ENCODE measurements at regions not wholly inside any gene's neighbourhood (a gene's known extent, or its start where the extent isn't known, plus 50 kb on each side); places are given as distances from the start of the nearest gene placed in this dataset.
A peak's percentile ranks its signal among the peaks of the same experiment; 100 is the strongest.
"Not testable (repeated sequence)": the region's sequence is repeated elsewhere in the genome, so short reads cannot be mapped to it uniquely, and the experiment has no call there.

DNA sequence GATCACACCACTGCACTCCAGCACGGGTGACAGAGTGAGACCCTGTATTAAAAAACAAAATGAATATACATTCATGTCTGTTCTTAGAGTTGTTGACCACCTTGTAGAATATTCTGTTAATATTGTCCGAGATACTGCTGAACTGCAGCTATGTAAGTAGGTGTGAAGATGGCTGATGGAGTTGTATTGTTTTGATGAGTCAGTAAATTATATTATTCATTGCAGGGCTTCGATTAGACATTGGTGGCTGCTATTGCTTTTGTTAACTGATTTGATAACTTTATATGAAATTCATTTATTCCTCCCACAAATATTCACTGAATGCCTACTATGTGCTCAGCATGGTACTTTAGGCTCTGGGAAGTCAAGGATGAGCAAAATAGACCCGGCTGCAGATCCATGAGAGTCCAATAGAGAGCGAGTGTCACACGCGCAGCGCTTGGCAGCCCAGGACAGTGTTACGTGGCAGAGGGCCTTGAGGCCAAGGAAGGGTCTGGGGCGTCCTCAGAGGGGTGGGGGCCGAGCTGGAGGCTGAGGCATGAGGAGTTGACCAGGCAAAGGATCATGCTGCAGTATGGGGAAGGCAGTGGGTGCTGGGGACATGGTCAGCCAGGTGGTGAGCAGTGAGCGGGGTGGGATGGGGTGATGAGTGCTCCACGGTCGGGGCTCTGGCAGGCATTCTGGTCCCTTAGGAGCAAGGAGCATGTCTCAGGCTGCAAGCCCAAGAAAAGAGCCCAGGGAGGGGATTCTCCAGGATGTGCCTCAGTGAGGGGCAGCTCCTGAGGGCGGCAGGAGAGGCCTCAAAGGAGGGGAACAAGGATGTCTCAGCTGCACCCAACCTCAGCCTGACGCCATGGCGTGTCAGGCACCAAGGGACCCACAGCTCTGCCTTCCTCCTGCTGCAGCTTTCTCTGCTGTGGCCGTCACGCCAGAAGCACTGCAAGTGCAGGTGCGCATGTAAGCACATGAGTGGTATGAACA is 243.5 kb downstream of the GADD45G start:
- DNase-seq: no peak

DNA sequence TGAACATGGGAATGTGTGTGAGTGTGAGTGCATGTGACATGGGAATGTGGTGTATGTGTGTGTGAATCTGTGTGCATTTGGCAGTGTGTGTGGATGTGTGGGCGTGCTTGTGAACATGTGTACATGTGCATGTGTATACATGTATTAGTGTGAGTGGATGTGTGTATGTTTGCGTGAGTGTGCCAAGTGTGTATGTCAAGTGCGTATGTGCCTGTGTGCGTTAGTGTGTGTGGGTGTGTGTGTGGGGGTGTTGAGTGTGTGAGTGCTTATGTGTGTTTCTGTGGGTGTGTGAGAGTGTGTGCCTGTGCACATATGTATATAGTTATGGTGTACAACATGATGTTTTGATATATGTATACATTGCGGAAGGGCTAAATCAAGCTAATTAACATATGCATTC is 244.3 kb downstream of the GADD45G start:
- no peak for DNase-seq

DNA sequence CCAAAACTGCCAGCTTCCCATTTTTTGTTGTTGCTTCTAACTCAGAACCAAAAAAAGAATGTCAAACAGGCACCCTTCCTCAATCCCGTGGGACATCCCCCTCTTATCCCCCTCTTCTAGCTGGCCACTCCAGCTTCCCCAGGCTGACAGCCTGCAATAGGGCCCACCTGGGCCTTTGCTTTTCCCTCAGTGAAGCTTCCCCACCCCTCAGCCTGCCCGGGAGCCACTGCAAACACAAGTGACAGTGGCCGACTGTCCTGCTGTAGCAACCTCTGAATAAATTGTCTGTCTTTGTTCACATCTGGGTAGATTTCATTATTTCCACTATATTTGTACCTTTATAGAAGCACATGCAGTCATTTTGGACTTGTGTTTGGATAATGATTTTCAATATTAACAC is 245.3 kb downstream of the GADD45G start:
- DNase-seq: no peak

DNA sequence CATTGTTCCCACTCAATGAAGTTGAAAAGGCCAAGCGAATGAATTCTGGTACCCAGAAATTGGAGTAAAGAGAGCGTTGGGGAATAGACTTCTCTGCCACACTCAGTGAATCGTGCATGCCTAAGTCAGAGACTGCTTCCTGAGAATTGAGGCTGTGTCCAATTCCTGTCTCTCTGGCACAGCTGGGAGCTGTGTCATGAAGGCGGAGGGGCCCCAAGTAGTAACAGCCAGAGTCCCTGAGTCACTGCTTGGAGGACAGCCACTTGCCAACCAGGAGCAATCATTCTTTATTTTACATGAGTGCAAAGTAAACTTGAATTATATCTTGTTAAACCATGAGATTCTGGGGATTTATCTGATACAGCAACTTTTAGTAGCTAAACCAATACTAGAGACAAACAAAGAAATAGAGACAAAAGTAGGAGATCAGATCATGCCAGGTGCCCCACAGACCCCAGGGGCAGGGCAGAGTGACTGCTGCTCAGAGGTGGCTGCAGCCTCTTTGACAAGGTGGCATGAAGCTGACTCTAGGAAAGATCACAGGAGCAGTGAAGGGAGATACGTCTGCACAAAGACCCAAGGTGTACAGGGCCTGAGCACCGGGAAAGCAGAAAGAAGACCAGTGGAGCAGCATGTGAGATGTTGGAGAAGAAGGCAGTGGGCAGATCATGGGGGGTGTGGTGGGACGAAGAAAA is 246.0 kb downstream of the GADD45G start:
- DNase-seq: peak; percentile 28

DNA sequence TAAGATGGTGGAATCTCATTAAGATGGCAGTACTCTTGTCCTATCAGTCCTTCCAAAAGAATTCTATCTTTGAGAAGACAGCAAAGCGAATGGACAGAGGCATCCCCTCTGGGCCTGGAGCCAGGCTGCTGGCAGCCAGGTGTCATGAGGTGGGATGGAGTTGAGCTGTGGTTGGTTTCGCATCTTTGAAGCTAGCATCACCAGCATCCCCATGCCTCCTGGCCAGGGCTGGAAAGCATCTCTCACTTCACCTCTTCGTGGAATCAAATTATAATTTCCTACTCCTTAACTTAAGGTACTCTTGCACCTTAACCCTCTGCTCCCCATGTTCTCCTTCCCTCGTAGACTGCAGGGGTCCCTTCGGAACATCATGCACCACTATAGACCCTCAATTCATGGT is 248.3 kb downstream of the GADD45G start:
- DNase-seq: no peak

DNA sequence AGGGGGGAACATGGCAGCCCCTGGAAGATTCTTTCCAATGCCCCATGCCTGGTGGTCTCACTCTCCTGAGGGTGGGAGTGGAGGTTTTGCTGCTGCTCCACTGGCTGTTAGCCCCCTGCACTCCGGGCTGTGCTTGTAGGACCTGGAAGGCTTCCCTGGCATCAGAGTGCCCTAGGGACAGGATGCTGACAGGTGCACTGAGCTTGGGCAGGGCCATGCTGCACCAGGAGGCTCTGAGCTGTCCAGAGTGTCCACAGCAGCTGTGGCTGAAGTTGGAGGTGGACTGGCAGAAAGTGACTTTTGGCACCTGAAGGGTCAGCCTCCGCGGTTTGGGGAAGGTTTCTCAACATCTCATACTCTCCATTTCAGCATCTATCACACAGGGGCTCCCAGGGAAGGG is 249.1 kb downstream of the GADD45G start:
- DNase-seq: no peak

DNA sequence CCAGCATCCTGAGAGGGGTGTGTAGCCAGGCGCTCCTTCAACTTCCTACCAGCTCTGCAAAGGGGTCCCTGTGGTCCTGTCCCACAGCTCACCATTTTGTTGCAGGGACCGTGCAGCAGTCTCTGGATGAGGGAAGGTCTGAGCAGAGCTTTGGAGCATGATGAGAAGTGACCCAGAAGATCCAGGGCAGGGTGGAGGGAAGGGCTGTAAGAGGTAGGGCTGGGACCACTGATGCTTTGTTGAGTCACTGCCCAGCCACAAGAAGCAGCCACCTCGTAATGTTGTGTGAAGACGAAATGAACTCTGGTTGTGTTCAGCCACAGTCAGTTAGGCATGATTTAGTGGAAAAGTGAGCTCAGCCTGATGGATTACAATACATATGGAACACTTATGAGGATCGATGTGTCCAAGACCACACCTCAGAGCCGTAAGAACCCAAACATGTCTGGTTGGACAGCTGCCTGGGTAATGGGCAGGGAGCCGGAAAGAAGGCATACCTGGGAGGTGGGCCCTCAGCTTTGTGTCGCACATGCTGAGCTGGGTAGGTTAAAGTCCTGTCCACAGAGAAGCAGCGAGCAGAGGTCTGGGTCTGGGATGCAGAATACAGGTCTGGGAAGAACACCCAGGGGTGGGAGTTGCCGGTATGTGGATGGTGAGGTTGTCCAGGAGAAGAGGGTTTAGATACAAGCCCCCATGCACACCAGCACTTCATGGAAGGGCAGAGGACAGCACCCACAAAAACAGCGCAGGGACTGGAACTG is 250.1 kb downstream of the GADD45G start:
- no peak for DNase-seq

DNA sequence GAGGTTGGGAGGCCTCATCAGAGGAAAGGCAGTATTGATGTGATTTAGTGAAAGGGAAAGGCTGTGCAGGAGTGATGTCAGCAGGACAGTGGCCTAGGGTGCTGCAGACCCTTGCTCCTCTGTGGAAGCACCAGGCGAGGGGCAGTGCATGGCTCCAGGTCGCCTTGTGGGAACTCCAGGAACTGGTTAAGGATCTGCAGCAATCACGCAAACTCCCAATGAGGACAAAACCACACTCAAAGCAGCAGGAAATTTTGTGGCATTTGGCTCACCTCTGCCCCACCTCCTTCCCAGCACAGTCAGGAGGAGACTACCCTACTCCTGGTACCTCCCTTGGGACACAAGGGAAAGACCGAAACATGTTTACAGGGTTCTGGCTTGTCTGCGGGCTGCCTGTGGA is 251.5 kb downstream of the GADD45G start:
- DNase-seq: not testable (repeated sequence)

DNA sequence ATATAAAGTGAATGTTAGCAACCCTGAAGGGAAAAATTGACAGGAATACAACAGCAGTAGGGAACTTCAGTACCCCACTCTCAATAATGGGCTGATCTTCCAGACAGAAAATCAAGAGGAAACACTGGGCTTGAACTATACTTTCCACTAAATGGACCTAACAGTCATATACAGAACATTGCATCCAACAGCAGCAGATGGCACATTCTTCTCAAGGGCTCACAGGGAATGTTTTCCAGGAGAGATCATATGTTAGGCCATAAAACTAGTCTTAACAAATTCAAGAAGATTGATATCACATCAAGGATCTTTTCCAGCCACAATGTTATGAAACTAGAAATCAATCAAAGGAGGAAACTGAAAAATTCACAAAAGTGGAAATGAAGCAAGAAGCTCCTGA is 252.1 kb downstream of the GADD45G start:
- DNase-seq: not testable (repeated sequence)

DNA sequence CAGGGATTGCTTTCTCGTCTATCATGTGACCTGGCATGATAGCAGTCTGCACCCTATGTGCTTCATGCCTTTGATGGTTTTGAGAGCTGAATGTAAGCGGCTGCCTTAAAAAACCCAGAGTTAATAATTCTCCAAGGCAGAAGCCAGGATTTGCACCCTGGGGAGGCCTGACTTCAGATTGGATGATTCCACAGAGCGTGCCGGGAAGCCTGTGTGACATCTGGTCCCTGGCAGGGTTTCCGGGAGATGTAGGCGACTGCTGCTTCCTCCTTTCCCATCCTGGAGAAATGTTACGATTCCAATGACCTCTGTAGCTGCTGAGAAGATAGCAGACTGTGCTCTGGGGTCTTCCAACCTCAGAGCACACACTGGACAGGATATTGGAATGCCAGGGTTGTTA is 255.0 kb downstream of the GADD45G start:
- DNase-seq: not testable (repeated sequence)

DNA sequence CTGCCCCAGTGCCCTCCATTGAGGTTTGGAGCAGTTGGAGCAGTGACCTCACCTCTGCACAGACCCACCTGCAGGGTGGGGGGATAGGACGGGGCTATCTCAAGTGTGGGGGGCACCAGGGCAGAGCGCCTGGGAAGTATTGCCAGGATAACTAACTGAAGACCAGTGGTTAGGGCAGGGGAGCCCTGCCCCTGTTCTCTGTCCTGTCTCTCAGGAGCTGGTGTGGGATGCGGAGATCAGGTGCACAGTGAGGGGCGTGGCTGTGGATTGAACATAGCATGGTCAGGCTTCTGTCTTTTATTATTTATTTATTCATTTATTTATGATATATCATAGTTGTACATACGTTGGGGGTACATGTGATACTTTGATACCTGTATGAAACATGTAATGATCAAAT is 256.6 kb downstream of the GADD45G start:
- not testable (repeated sequence) for DNase-seq

DNA sequence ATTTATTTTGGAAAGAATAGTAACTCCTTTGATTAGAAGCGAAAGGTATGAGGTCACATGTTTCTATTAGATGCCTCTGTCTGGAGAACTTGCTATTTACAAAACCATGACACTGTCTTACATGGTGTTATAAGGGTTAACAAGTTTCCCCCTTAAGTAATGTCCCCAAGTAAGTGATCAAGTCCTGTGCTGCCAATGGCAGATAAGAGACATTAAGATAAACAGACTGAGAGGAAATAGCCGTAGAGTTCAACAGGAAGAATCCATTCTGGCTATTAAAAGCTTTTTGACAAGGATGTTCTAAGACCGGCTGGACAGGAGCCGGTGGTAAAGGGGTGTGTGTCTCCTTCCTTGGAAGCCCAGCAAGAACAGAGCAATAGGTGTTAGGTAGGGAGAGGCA is 257.5 kb downstream of the GADD45G start:
- DNase-seq: no peak

DNA sequence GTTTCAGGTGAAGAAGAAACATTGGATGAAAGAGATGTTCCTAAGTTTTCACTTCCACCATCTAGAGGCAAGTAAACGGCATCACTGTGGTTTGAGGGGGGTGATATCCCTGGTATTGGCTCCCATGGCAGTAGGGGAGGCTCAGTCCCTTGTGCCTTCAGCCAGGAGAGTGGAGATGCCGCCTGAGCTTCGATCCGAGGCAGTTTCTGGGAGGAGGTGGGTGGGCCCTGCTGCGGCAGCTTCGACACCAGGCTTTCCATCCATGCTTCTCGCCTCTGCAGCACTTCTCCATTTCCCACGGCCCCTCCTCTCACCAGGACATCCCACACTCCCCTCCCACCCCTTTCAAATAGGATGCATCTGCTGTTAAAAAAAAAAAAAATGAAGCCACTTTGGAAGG is 258.3 kb downstream of the GADD45G start:
- DNase-seq: no peak

DNA sequence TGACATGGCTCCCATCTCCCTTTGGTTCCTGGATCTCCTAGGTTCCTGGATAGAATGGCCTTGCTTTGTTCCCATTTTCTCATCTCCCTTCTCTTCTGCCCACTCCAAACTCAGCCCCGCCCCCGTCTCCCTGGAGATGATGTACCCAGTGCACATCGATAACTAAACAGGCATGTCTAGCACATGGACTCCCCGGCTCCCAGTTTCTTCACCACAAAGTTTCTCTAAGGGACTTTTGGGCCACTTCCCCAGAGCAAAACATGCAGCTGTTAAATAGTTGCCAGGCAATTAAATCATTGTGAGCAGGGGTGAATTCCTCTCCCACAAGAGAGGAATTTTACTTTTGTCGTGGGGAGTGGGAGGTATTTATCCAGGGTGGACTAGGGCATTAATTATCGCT is 259.0 kb downstream of the GADD45G start:
- peak; percentile 85 for DNase-seq

DNA sequence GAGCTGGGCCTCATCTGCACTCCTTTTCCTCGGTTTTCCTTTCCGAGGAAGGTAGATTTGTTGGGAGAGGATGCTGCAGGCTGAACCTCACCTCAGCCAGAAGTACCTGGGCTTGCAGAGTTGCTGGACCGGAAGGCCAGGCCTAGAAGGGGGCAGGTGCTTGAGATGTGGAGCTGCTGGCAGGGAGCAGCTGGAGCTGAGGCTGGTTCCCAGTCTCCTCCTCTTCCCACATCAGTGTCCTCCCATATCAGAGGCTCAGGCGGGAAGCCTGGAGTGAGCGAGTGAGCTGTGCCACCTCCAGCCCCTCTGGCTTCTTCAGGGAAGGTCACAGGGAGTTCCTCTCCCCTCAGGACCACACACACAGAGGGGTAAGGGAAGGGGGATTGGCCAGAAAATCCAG is 259.4 kb downstream of the GADD45G start:
- DNase-seq: peak; percentile 86

DNA sequence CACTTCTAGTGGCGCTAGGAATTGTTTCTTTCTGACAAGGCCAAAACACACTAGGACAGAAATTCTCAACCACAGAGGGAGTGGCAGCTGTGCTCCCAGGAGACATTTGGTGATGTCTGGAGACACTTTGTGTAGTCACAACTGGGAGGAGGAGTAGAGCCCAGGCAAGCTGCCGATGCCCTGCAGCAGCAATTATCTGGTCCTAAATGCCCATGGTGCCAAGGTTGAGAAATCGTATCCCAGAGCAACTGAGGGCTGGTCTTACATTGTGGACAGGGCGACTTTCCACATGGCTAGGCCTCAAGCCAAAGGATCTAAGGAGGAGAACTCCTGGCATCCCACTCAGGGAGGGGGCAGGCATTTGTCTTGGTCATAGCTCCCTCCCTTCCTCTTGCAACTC is 259.9 kb downstream of the GADD45G start:
- no peak for DNase-seq

DNA sequence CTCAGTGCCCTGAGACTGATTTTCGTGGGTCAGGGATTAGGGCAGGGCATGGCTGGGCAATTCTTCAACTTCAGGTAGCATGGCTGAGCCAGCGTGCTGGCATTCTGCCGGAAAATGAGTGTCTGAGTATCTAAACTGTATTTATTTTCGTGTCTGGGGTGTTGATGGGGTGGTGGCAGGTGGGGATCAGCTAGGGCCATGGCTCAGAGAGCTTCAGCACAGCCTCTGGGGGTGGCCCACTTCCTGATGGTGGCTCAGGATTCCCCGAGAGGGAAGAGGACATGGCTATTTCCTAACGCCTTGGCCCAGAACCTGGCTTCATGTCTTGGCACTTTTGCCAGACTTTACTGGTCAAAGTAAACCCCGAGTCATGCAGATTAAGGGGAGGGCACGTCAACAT is 260.5 kb downstream of the GADD45G start:
- no peak for DNase-seq

DNA sequence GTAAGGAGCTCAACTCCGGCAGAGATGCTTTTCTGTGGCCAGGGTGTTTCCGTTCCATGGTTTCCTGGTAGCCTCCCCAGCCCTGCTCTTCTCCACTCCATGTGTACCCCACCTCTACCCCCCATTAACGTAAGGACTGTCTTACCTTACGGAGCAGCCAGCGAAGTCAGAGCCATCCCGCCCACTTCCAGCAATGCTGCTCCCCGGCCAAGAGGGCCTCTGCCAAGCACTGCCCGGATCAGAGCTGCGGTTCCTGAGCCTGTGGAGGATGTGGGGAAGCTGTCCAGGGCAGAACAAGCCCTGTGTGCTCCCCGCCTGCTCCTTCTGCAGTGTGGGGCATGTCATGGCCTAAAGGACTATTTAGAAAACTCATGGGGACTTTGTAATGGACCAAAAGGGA is 261.2 kb downstream of the GADD45G start:
- no peak for DNase-seq

DNA sequence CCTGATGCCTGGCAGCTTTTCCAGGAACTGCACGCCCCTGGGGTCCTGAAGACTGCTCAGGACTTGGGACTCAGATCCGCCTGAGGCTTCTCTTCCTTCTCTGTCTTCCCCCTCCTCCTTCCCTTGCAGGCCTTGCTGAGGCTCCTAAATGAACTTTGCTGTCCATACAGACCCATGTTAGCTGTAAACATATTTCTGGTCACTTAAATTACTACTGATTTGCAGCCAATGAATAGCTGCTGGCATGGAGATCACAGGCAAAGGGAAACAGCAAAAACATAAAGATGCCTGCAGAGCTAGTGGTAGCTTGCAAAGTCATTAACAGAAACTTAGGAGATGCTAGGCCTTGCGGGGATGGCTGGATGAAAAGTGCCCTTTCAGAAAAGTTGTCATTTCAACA is 261.9 kb downstream of the GADD45G start:
- DNase-seq: no peak

DNA sequence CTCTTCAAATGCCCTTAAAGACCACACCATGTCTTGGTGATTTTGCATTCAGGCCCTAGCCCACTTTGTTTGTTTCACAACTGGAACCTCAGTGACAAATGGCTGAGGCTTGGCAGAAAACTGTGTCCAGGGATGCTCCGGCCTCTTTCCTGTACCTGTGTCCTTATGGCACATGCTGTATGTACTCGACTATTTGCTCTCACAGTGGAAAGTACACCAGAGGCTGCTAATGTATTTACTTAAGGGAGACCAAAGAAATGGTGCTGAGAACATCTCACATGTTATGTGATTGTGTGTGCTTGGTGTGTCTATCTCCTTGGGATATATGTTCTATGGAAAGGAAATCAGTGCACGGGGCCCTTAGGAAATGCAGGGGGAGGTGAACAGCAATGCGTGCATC is 263.3 kb downstream of the GADD45G start:
- DNase-seq: no peak

DNA sequence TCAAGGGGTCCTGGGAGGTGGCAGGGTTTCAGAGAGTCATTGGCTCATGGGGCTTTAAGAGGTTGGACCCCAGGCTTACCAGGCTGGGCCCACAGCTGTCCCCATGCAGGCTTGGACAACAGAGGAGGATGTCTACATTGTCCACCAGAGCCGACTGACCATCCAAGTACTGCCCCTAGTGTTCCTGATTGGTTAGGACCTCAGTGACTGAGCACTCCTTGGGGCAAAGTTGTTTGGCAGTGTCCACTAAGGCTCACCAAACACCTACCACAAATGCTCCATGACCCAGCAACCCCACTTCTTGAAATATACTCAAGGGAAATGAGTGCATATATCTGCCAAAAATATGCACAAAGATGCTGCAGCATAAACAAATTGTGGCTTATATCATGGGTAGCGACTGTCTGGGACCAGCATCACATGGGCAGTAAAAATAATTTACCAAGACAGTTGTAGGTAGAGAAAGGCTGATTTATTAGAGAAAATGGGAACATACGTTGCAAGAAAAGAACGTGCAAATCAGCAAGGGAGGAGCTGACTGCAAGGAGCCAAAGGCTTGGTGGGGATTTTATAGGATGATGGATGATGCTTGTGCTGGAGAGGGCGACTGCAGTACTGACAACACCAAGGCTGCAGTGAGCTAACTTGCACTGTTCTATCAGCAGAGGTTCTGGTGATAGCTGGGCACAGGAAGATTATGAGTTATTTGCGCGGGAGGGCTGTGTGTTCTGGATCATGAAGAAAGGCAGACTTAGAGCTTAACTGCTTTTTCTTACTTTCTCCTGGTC is 265.2 kb downstream of the GADD45G start:
- DNase-seq: no peak

DNA sequence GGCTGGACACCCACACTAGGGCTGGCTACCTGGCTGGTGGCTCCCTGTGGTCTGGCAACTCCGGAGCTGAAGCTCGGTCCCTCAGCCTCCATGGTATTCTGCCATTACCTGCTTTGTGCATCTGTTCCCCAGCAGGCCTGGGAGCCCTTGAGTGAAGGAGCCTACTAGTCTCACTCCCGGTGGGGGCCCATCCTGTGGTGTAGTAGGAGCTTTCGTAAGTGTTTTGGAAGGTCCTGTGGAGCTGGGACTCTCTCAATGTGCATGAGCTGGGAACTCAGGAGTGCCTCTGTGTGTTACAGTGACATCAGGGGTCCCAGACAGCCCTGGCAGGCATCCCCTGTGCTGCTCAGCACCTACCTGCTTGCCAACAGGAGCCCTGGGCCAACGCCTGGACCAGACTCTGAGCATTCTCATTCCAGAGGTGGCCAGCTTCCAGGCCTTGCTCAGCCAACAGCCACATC is 267.1 kb downstream of the GADD45G start:
- no peak for DNase-seq

Measured in NCI-H510A treated with DMSO at 0.1 percent for 48 hours (cell line).